ENCODE measurements at regions not wholly inside any gene's neighbourhood (a gene's known extent, or its start where the extent isn't known, plus 50 kb on each side); places are given as distances from the start of the nearest gene placed in this dataset.

- ATAC-seq = no peak
- DNase-seq = no peak
Measured at GRCh38 chr5:133829786-133830185, 138.6 kb downstream of the C5orf15 start.

- DNase-seq (no peak), ATAC-seq (no peak)
Measured at GRCh38 chr5:133828722-133829121, 139.7 kb downstream of the C5orf15 start.

- no peak for DNase-seq
- no peak for ATAC-seq
Measured at GRCh38 chr5:133827830-133828229, 140.6 kb downstream of the C5orf15 start.

- DNase-seq (no peak), ATAC-seq (no peak)
Measured at GRCh38 chr5:133827011-133827410, 141.4 kb downstream of the C5orf15 start.

- ATAC-seq (no peak), DNase-seq (peak; percentile 32)
Measured at GRCh38 chr5:133825631-133826289, 142.7 kb downstream of the C5orf15 start.

GRCh38 chr5:133824661-133825254 is 143.7 kb downstream of the C5orf15 start:
- peak; percentile 74 for ATAC-seq
- peak; percentile 53 for DNase-seq

- ATAC-seq = no peak
- no peak for DNase-seq
Measured at GRCh38 chr5:133821889-133822288, 146.5 kb downstream of the C5orf15 start.

GRCh38 chr5:133821311-133821741 is 147.1 kb downstream of the C5orf15 start:
- DNase-seq (no peak), ATAC-seq (no peak)

GRCh38 chr5:133820507-133820906 is 147.9 kb downstream of the C5orf15 start:
- no peak for ATAC-seq
- DNase-seq = no peak

- DNase-seq = no peak
Measured at GRCh38 chr5:133819977-133820471, 148.4 kb downstream of the C5orf15 start.

GRCh38 chr5:133818869-133819600 is 149.4 kb downstream of the C5orf15 start:
- ATAC-seq (no peak), DNase-seq (no peak)

More at GRCh38 chr5:133819977-133820471, 148.4 kb downstream of the C5orf15 start:
- ATAC-seq = no peak

GRCh38 chr5:133818031-133818431 is 150.4 kb downstream of the C5orf15 start:
- no peak for DNase-seq
- no peak for ATAC-seq

GRCh38 chr5:133817456-133817855 is 151.0 kb downstream of the C5orf15 start:
- ATAC-seq = no peak

GRCh38 chr5:133816791-133817190 is 151.6 kb downstream of the C5orf15 start:
- no peak for ATAC-seq

More at GRCh38 chr5:133817456-133817855, 151.0 kb downstream of the C5orf15 start:
- DNase-seq = no peak

GRCh38 chr5:133814152-133814551 is 154.3 kb downstream of the C5orf15 start:
- no peak for ATAC-seq

More at GRCh38 chr5:133816791-133817190, 151.6 kb downstream of the C5orf15 start:
- no peak for DNase-seq

GRCh38 chr5:133811168-133811567 is 157.3 kb downstream of the C5orf15 start:
- no peak for ATAC-seq
- DNase-seq = no peak

More at GRCh38 chr5:133814152-133814551, 154.3 kb downstream of the C5orf15 start:
- DNase-seq = no peak

GRCh38 chr5:133809801-133810200 is 158.6 kb downstream of the C5orf15 start:
- DNase-seq = no peak

GRCh38 chr5:133807348-133807747 is 161.1 kb downstream of the C5orf15 start:
- DNase-seq (no peak), ATAC-seq (no peak)

More at GRCh38 chr5:133809801-133810200, 158.6 kb downstream of the C5orf15 start:
- ATAC-seq = no peak

GRCh38 chr5:133806847-133807246 is 161.6 kb downstream of the C5orf15 start:
- DNase-seq = no peak
- ATAC-seq = no peak

GRCh38 chr5:133801955-133802751 is 166.3 kb downstream of the C5orf15 start:
- ATAC-seq (no peak), DNase-seq (no peak)

GRCh38 chr5:133801431-133801830 is 167.0 kb downstream of the C5orf15 start:
- no peak for DNase-seq
- ATAC-seq = no peak
